SU-DHL-6 (cell line): ENCODE measurements at regions not wholly inside any gene's neighbourhood (a gene's known extent, or its start where the extent isn't known, plus 50 kb on each side); places are given as distances from the start of the nearest gene placed in this dataset.

Experiments
- H2AFZ ChIP-seq: fragments of 200-600 bp; sonication (generic); 2 replicates; pipeline ENCODE4 v1.6.1; 2014; ENCODE audit warnings: low read depth, mild to moderate bottlenecking, moderate library complexity, mixed read lengths, antibody characterized with exemption, low read length; ENCODE audit not compliant: severe bottlenecking
- H3F3A ChIP-seq: fragments of 200-600 bp; shearing (Covaris generic); 2 replicates; pipeline ENCODE4 v1.6.0; 2016; ENCODE audit warnings: antibody characterized with exemption, mild to moderate bottlenecking; ENCODE audit not compliant: insufficient read depth
- H3K27ac ChIP-seq: fragments of 200-600 bp; sonication (generic); 2 replicates; pipeline ENCODE4 v1.5.1; 2016; ENCODE audit warnings: low read depth, mild to moderate bottlenecking, low read length, moderate library complexity, mixed read lengths
- H3K27me3 ChIP-seq: fragments of 200-600 bp; sonication (generic), shearing (Covaris generic); 2 replicates; pipeline ENCODE4 v1.6.0; 2014; ENCODE audit warnings: mild to moderate bottlenecking, low read length
- H3K36me3 ChIP-seq: fragments of 200-600 bp; sonication (generic); 2 replicates; pipeline ENCODE4 v1.6.1; 2014; ENCODE audit warnings: mild to moderate bottlenecking, low read length, mixed read lengths
- H3K4me2 ChIP-seq: fragments of 300-600, 200-600 bp; shearing (Covaris generic), sonication (generic); 2 replicates; pipeline ENCODE4 v1.6.0; 2014; ENCODE audit warnings: low read length, low read depth, mild to moderate bottlenecking; ENCODE audit not compliant: poor library complexity, severe bottlenecking
- H3K4me3 ChIP-seq: fragments of 200-600 bp; sonication (generic); 2 replicates; pipeline ENCODE4 v1.5.1; 2014; ENCODE audit warnings: antibody characterized with exemption, low read length, mild to moderate bottlenecking, mixed read lengths; ENCODE audit not compliant: insufficient read depth, poor library complexity, severe bottlenecking
- H3K79me2 ChIP-seq: fragments of 200-600 bp; sonication (generic); 2 replicates; pipeline ENCODE4 v1.6.1; 2014; ENCODE audit warnings: mild to moderate bottlenecking, low read length, moderate library complexity; ENCODE audit not compliant: insufficient read depth
- H3K9ac ChIP-seq: fragments of 200-600 bp; sonication (generic); 2 replicates; pipeline ENCODE4 v1.7.0; 2014; ENCODE audit warnings: mild to moderate bottlenecking, low read length
- H3K9me2 ChIP-seq: fragments of 200-600 bp; sonication (generic); replicated peaks from 2 replicates; pipeline ENCODE4 v1.6.1; 2014; ENCODE audit warnings: low read length; ENCODE audit not compliant: insufficient read depth
- H3K9me3 ChIP-seq: fragments of 200-600 bp; sonication (generic); 2 replicates; pipeline ENCODE4 v1.6.1; 2014; ENCODE audit warnings: low read length, mixed read lengths; ENCODE audit not compliant: insufficient read depth
- H4K20me1 ChIP-seq: fragments of 200-600 bp; sonication (generic); 2 replicates; pipeline ENCODE4 v1.6.1; 2014; ENCODE audit warnings: low read depth, mild to moderate bottlenecking, antibody characterized with exemption, low read length, moderate library complexity, mixed read lengths
- EZH2phosphoT487 ChIP-seq: fragments of 200-600 bp; sonication (generic), shearing (Covaris generic); conservative IDR thresholded peaks from 2 replicates; pipeline ENCODE4 v1.6.1; 2018; ENCODE audit warnings: mild to moderate bottlenecking, antibody characterized with exemption, low read length, moderate library complexity, mixed read lengths
- TF ChIP-seq, protein P1 (sequence below): fragments of 200-600 bp; sonication (generic); IDR thresholded peaks from one replicate; pipeline ENCODE4 v1.5.1; 2017; ENCODE audit warnings: antibody characterized with exemption, mild to moderate bottlenecking, low read length, moderate library complexity; ENCODE audit not compliant: insufficient read depth, poor library complexity, severe bottlenecking

DNA sequence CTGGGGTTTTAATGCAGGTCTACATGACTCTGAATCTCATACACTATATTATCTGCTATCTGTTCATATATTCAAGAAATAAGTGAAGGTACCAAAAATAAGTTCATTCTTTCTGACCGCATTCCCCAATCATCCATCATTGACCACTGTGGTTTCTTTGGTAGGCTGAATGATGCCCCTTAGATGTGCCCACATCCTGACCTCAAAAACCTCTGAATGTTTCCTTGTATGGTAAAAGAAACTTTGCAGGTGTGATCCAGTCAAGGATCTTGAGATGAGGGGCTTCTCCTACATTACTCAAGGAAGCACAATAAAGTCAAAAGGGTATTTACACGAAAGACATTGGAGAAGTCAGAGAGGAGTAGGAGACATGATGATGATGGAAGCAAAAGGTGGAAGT lies 60.6 kb upstream of the LRRC8B start:
- no peaks in the 10 kb centered on the region for H3K27me3 ChIP-seq
- no peak overlapping the region for H3K27ac ChIP-seq
- H4K20me1 ChIP-seq: no peaks in the 10 kb centered on the region
- H2AFZ ChIP-seq: no peak overlapping the region
- no peak overlapping the region for H3K4me2 ChIP-seq
- H3F3A ChIP-seq: no peaks in the 10 kb centered on the region
- no peaks in the 10 kb centered on the region for H3K79me2 ChIP-seq
- H3K9me2 ChIP-seq: no peaks in the 10 kb centered on the region
- H3K9ac ChIP-seq: no peak overlapping the region
- H3K36me3 ChIP-seq: no peaks in the 10 kb centered on the region
- no peaks in the 10 kb centered on the region for H3K9me3 ChIP-seq
- no peak overlapping the region for H3K4me3 ChIP-seq
- no peak for TF ChIP-seq EZH2phosphoT487
- TF ChIP-seq, protein P1, sequence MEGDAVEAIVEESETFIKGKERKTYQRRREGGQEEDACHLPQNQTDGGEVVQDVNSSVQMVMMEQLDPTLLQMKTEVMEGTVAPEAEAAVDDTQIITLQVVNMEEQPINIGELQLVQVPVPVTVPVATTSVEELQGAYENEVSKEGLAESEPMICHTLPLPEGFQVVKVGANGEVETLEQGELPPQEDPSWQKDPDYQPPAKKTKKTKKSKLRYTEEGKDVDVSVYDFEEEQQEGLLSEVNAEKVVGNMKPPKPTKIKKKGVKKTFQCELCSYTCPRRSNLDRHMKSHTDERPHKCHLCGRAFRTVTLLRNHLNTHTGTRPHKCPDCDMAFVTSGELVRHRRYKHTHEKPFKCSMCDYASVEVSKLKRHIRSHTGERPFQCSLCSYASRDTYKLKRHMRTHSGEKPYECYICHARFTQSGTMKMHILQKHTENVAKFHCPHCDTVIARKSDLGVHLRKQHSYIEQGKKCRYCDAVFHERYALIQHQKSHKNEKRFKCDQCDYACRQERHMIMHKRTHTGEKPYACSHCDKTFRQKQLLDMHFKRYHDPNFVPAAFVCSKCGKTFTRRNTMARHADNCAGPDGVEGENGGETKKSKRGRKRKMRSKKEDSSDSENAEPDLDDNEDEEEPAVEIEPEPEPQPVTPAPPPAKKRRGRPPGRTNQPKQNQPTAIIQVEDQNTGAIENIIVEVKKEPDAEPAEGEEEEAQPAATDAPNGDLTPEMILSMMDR: no peak

DNA sequence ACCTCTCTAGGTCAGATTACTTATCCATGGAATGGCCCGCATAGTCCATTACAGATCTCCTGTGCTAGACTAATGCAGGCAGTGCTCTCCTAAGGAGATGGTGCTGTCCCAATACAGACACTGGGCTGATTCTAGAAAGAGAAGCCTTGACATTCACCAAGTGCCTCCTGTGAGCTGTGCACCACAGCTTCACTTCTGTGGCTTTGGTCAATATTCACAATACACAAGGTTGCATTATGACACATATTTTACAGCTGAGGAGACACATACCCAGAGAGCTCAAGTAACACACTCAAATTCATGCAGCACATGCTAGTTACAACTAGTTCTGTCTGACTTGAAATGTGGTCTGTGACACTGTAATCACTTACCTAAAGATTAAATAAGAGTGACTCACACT lies 59.4 kb upstream of the LRRC8B start:
- no peaks in the 10 kb centered on the region for H3K9me3 ChIP-seq
- no peak overlapping the region for H3K27ac ChIP-seq
- no peaks in the 10 kb centered on the region for H3K79me2 ChIP-seq
- no peaks in the 10 kb centered on the region for H3K36me3 ChIP-seq
- H3K9me2 ChIP-seq: no peaks in the 10 kb centered on the region
- no peaks in the 10 kb centered on the region for H4K20me1 ChIP-seq
- H3K9ac ChIP-seq: no peak overlapping the region
- no peaks in the 10 kb centered on the region for H3K27me3 ChIP-seq
- no peak for TF ChIP-seq EZH2phosphoT487
- TF ChIP-seq, protein P1: no peak
- H2AFZ ChIP-seq: no peak overlapping the region
- no peaks in the 10 kb centered on the region for H3F3A ChIP-seq
- H3K4me3 ChIP-seq: no peak overlapping the region
- no peak overlapping the region for H3K4me2 ChIP-seq

DNA sequence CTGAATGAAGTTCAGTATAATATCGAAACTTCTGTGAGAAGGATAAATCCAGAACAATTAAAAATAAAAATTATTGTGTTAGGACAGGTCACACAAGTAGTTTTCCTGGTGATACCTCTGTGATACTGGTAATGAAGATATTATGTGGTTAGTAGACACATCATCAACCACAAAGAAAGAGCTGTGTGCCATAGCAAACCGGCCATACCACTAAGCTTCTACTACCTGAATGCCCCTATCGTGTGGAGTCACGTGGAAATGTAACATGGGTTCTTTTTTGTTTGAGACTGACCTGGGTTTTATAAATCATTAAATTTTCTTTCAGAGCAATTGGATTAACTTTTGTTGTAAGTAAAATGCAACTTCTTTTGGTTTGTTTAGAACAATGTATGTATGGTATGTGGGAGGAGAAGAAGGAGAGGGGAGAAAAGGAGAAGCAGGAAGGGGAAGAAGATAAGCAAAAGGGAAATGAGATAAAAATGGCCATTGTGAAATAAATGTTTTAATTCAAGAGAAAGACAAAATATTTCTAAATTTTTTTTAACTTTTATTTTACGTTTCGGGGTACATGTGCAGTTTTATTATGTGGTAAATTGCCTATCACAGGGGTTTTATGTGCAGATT lies 58.2 kb upstream of the LRRC8B start:
- no peak overlapping the region for H3K4me2 ChIP-seq
- no peak overlapping the region for H3K9ac ChIP-seq
- H4K20me1 ChIP-seq: no peaks in the 10 kb centered on the region
- H3K36me3 ChIP-seq: no peaks in the 10 kb centered on the region
- H3K9me3 ChIP-seq: no peaks in the 10 kb centered on the region
- no peak overlapping the region for H3K4me3 ChIP-seq
- no peak overlapping the region for H2AFZ ChIP-seq
- H3K27me3 ChIP-seq: no peaks in the 10 kb centered on the region
- no peaks in the 10 kb centered on the region for H3K79me2 ChIP-seq
- H3F3A ChIP-seq: no peaks in the 10 kb centered on the region
- H3K27ac ChIP-seq: no peak overlapping the region
- no peak for TF ChIP-seq EZH2phosphoT487
- TF ChIP-seq, protein P1: no peak
- H3K9me2 ChIP-seq: no peaks in the 10 kb centered on the region
